Neural cell (in vitro differentiated cells): ENCODE measurements at regions not wholly inside any gene's neighbourhood (a gene's known extent, or its start where the extent isn't known, plus 50 kb on each side); places are given as distances from the start of the nearest gene placed in this dataset.

ENCODE experiments used
- H2AFZ ChIP-seq: fragments of 200-600, 300-800 bp; sonication (generic), shearing (Covaris generic); 2 replicates; pipeline ENCODE4 v1.6.0; 2014; ENCODE audit warnings: low read depth, mild to moderate bottlenecking, antibody characterized with exemption, low read length, moderate library complexity
- H3F3A ChIP-seq: fragments of 200-600 bp; shearing (Covaris generic); 2 replicates; pipeline ENCODE4 v1.6.1; 2016; ENCODE audit warnings: mild to moderate bottlenecking, moderate library complexity, mixed read lengths, antibody characterized with exemption, low read length; ENCODE audit not compliant: insufficient read depth, poor library complexity, severe bottlenecking
- H3K27ac ChIP-seq: fragments of 200-600, 300-800 bp; sonication (generic), shearing (Covaris generic); 2 replicates; pipeline ENCODE4 v1.5.1; 2014; ENCODE audit warnings: mild to moderate bottlenecking, low read length, moderate library complexity
- H3K27me3 ChIP-seq: fragments of 300-800, 200-600 bp; sonication (generic), shearing (Covaris generic); 2 replicates; pipeline ENCODE4 v1.6.0; 2014; ENCODE audit warnings: mild to moderate bottlenecking, low read depth, low read length, moderate library complexity; ENCODE audit not compliant: insufficient read depth
- H3K36me3 ChIP-seq: fragments of 300-800, 200-600 bp; sonication (generic), shearing (Covaris generic); 2 replicates; pipeline ENCODE4 v1.5.1; 2014; ENCODE audit warnings: mild to moderate bottlenecking, antibody characterized with exemption, low read length, moderate library complexity; ENCODE audit not compliant: insufficient read depth
- H3K4me2 ChIP-seq: fragments of 300-800, 200-600 bp; sonication (generic), shearing (Covaris generic); 2 replicates; pipeline ENCODE4 v1.6.0; 2014; ENCODE audit warnings: mild to moderate bottlenecking, low read length
- H3K4me3 ChIP-seq: fragments of 300-800, 200-600 bp; sonication (generic), shearing (Covaris generic); 2 replicates; pipeline ENCODE4 v1.5.1; 2014; ENCODE audit warnings: mild to moderate bottlenecking, low read length, moderate library complexity
- H3K79me2 ChIP-seq: fragments of 200-600 bp; shearing (Covaris generic); replicated peaks from 2 replicates; pipeline ENCODE4 v1.6.0; 2014; ENCODE audit warnings: mild to moderate bottlenecking, low read length, moderate library complexity; ENCODE audit not compliant: insufficient read depth
- H3K9ac ChIP-seq: fragments of 300-800, 200-600 bp; sonication (generic), shearing (Covaris generic); 2 replicates; pipeline ENCODE4 v1.6.1; 2016; ENCODE audit warnings: mild to moderate bottlenecking, low read length, mixed read lengths
- H3K9me2 ChIP-seq: fragments of 200-600 bp; shearing (Covaris generic); 2 replicates; pipeline ENCODE4 v1.6.1; 2016; ENCODE audit warnings: mild to moderate bottlenecking, low read length, mixed read lengths; ENCODE audit not compliant: insufficient read depth
- H3K9me3 ChIP-seq: fragments of 200-600, 300-800 bp; sonication (generic), shearing (Covaris generic); 2 replicates; pipeline ENCODE4 v1.6.1; 2016; ENCODE audit warnings: mild to moderate bottlenecking, mixed run types, low read length, moderate library complexity, mixed read lengths
- H4K20me1 ChIP-seq: fragments of 200-600 bp; shearing (Covaris generic); 2 replicates; pipeline ENCODE4 v1.6.1; 2016; ENCODE audit warnings: mild to moderate bottlenecking, mixed run types; ENCODE audit not compliant: insufficient read depth
- EP300 ChIP-seq: fragments of 450-650 bp; conservative IDR thresholded peaks from 2 replicates; pipeline ENCODE4 v1.6.1; 2014; ENCODE audit warnings: antibody characterized with exemption, mild to moderate bottlenecking, moderate library complexity; ENCODE audit not compliant: poor library complexity, severe bottlenecking
- EZH2 ChIP-seq: fragments of 200-600, 300-800 bp; shearing (Covaris generic), sonication (generic); IDR thresholded peaks from 2 replicates; pipeline ENCODE4 v1.6.1; 2014; ENCODE audit warnings: antibody characterized with exemption, low read length, borderline replicate concordance, mild to moderate bottlenecking; ENCODE audit not compliant: insufficient read depth, poor library complexity, severe bottlenecking
- MXI1 ChIP-seq: fragments of 450-650 bp; conservative IDR thresholded peaks from 2 replicates; pipeline ENCODE4 v1.6.1; 2014; ENCODE audit warnings: antibody characterized with exemption, mild to moderate bottlenecking; ENCODE audit not compliant: poor library complexity, severe bottlenecking
- POLR2AphosphoS5 ChIP-seq: IDR thresholded peaks from 2 replicates; pipeline ENCODE4 v1.6.1; 2012
- RAD21 ChIP-seq: fragments of 450-650 bp; conservative IDR thresholded peaks from 2 replicates; pipeline ENCODE4 v1.6.1; 2014; ENCODE audit warnings: antibody characterized with exemption, mild to moderate bottlenecking, moderate library complexity
- SMC3 ChIP-seq: fragments of 450-650 bp; conservative IDR thresholded peaks from 2 replicates; pipeline ENCODE4 v1.6.1; 2014; ENCODE audit warnings: antibody characterized with exemption, mild to moderate bottlenecking, moderate library complexity; ENCODE audit not compliant: poor library complexity
- TAF1 ChIP-seq: IDR thresholded peaks from 2 replicates; pipeline ENCODE4 v1.6.1; 2012; ENCODE audit warnings: low read depth
- TF ChIP-seq, protein P1 (sequence below): IDR thresholded peaks from 2 replicates; pipeline ENCODE4 v1.6.1; 2012; ENCODE audit warnings: borderline replicate concordance
- TF ChIP-seq, protein P2 (sequence below): fragments of 450-650 bp; IDR thresholded peaks from 2 replicates; pipeline ENCODE4 v1.5.1; 2014; ENCODE audit warnings: antibody characterized with exemption, mild to moderate bottlenecking, moderate library complexity; ENCODE audit not compliant: poor library complexity, severe bottlenecking

DNA sequence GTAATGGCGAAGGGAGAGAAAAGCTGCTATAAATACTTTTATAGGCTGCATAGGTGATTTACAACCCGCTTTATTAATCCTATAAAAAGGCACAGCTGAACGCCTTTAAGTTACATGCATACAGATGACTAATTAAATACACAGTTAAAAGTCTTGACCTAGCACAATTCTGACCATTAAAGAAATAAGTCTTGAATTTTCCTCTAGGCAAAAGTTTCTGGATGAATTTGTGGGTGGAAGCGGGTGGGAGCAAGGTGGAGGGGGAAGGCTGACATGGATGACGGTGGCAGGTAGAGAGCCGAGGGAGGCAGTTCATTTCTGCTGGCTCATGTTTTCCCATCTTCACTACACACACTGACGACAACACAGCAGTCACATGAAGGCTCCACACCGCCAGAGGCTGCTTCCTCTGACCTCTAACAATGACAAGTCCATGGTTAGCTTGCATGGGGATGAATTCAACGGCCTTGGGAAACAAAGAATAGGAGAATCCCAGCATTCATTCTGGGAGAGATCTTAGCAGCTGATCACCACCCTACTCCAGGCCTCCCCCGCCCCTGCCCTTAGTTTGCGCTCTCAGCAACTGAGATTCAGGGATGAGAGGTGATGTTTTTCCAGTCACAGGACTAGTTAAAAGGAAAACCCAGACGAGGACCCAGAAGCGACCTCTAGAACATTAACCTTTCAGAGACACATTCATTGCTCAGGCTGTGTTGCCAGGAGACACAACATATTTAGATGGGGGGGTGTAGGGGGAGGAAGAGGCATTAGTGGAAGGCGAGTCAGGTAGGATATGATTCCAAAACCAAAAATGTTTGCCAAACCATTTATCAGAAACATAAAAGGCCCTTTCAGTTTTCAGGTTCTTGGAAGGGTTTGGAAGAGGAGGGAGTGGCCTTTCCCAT lies 329.3 kb downstream of the PIK3R1 start:
- no peak overlapping the region for H2AFZ ChIP-seq
- H3K4me2 ChIP-seq: no peak overlapping the region
- H4K20me1 ChIP-seq: no peaks in the 10 kb centered on the region
- no peak overlapping the region for H3K27ac ChIP-seq
- no peak overlapping the region for H3K4me3 ChIP-seq
- no peaks in the 10 kb centered on the region for H3K36me3 ChIP-seq
- TF ChIP-seq TAF1 (no peak), EZH2 (no peak)
- no peaks in the 10 kb centered on the region for H3K79me2 ChIP-seq
- no peaks in the 10 kb centered on the region for H3K9me3 ChIP-seq
- H3K9ac ChIP-seq: no peak overlapping the region
- no peaks in the 10 kb centered on the region for H3F3A ChIP-seq
- no peaks in the 10 kb centered on the region for H3K9me2 ChIP-seq
- no peaks in the 10 kb centered on the region for H3K27me3 ChIP-seq

DNA sequence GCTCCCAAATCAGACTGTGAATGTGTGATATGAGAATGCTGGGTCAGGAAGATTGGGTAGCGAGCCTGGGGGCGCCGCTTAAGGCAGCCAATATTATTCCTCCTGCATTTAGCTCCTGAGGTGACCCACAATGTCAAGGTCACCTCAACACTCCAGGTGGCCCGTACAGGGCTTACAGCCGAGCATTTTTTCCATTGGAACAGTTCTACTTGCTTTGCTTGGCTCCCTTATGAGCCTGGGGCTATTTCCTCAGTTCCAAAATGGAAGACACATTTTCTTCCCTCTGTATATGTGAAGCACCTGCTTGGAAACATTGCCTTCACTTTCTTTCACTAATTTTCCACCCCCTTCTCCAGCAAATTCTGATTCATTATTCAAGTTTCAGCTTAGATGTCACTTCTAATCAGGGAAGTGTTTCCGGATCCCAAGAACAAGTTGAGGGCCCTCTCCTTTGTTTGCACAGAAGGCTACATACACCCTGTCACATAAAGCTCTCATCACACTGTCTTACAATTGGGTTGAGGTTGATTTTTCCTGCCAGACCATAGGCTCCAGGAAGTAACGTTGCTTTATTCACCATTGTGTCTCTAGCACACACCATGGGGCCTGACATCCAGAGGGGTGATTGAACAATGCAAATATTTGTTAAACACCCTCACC lies 330.2 kb downstream of the PIK3R1 start:
- no peak overlapping the region for H2AFZ ChIP-seq
- no peak overlapping the region for H3K9ac ChIP-seq
- H3K27me3 ChIP-seq: no peaks in the 10 kb centered on the region
- no peaks in the 10 kb centered on the region for H3F3A ChIP-seq
- no peak overlapping the region for H3K27ac ChIP-seq
- TF ChIP-seq SMC3: no peak
- H3K36me3 ChIP-seq: no peaks in the 10 kb centered on the region
- no peaks in the 10 kb centered on the region for H4K20me1 ChIP-seq
- no peak overlapping the region for H3K4me3 ChIP-seq
- H3K9me2 ChIP-seq: no peaks in the 10 kb centered on the region
- no peaks in the 10 kb centered on the region for H3K9me3 ChIP-seq
- no peak overlapping the region for H3K4me2 ChIP-seq
- no peaks in the 10 kb centered on the region for H3K79me2 ChIP-seq

DNA sequence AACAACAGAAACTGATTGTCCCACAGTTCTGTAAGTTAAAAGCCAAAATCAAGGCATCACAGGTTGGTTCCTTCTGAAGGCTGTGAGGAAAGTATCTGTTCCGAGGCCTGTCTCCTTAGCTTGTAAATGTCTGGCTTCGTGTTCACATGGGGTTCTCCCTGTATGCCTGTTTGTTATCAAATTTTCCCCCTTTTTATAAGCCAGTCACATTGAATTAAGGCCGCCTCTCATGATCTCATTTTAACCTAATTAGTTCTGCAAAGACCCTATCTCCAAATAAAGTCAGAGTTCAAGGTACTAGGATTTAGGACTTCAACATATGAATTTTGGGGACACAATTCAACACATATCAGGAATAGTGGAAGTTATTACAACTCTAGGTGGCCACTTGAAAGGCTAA lies 331.5 kb downstream of the PIK3R1 start:
- Histone ChIP-seq H3K36me3 (no peaks in the 10 kb centered on the region), H2AFZ (no peak overlapping the region), H3K4me3 (no peak overlapping the region), H3K27me3 (no peaks in the 10 kb centered on the region), H3K27ac (no peak overlapping the region), H3K9me2 (no peaks in the 10 kb centered on the region), H3K9ac (no peak overlapping the region), H3K4me2 (no peak overlapping the region), H3F3A (no peaks in the 10 kb centered on the region), H4K20me1 (no peaks in the 10 kb centered on the region), H3K79me2 (no peaks in the 10 kb centered on the region), H3K9me3 (no peaks in the 10 kb centered on the region)
- no peak for TF ChIP-seq SMC3
- no peak for TF ChIP-seq EP300
- TF ChIP-seq EZH2: no peak
- no peak for TF ChIP-seq RAD21
- TF ChIP-seq, protein P1, sequence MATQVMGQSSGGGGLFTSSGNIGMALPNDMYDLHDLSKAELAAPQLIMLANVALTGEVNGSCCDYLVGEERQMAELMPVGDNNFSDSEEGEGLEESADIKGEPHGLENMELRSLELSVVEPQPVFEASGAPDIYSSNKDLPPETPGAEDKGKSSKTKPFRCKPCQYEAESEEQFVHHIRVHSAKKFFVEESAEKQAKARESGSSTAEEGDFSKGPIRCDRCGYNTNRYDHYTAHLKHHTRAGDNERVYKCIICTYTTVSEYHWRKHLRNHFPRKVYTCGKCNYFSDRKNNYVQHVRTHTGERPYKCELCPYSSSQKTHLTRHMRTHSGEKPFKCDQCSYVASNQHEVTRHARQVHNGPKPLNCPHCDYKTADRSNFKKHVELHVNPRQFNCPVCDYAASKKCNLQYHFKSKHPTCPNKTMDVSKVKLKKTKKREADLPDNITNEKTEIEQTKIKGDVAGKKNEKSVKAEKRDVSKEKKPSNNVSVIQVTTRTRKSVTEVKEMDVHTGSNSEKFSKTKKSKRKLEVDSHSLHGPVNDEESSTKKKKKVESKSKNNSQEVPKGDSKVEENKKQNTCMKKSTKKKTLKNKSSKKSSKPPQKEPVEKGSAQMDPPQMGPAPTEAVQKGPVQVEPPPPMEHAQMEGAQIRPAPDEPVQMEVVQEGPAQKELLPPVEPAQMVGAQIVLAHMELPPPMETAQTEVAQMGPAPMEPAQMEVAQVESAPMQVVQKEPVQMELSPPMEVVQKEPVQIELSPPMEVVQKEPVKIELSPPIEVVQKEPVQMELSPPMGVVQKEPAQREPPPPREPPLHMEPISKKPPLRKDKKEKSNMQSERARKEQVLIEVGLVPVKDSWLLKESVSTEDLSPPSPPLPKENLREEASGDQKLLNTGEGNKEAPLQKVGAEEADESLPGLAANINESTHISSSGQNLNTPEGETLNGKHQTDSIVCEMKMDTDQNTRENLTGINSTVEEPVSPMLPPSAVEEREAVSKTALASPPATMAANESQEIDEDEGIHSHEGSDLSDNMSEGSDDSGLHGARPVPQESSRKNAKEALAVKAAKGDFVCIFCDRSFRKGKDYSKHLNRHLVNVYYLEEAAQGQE: no peak
- no peak for TF ChIP-seq TAF1
- TF ChIP-seq POLR2AphosphoS5: no peak
- no peak for TF ChIP-seq MXI1
- TF ChIP-seq, protein P2, sequence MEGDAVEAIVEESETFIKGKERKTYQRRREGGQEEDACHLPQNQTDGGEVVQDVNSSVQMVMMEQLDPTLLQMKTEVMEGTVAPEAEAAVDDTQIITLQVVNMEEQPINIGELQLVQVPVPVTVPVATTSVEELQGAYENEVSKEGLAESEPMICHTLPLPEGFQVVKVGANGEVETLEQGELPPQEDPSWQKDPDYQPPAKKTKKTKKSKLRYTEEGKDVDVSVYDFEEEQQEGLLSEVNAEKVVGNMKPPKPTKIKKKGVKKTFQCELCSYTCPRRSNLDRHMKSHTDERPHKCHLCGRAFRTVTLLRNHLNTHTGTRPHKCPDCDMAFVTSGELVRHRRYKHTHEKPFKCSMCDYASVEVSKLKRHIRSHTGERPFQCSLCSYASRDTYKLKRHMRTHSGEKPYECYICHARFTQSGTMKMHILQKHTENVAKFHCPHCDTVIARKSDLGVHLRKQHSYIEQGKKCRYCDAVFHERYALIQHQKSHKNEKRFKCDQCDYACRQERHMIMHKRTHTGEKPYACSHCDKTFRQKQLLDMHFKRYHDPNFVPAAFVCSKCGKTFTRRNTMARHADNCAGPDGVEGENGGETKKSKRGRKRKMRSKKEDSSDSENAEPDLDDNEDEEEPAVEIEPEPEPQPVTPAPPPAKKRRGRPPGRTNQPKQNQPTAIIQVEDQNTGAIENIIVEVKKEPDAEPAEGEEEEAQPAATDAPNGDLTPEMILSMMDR: no peak
